OCI-LY1 (cell line): ENCODE measurements at regions not wholly inside any gene's neighbourhood (a gene's known extent, or its start where the extent isn't known, plus 50 kb on each side); places are given as distances from the start of the nearest gene placed in this dataset.

Experiments
- CTCF ChIP-seq: fragments of 200-600 bp; sonication (generic), shearing (Covaris generic); IDR thresholded peaks from 2 replicates; pipeline ENCODE4 v1.5.1; 2017; ENCODE audit warnings: mild to moderate bottlenecking, antibody characterized with exemption, low read length, moderate library complexity, mixed read lengths
- EZH2 ChIP-seq: fragments of 200-600 bp; sonication (generic), shearing (Covaris generic); IDR thresholded peaks from 2 replicates; pipeline ENCODE4 v1.8.0; 2017; ENCODE audit warnings: borderline replicate concordance, mixed run types, mild to moderate bottlenecking, antibody characterized with exemption, low read length, moderate library complexity, mixed read lengths

DNA sequence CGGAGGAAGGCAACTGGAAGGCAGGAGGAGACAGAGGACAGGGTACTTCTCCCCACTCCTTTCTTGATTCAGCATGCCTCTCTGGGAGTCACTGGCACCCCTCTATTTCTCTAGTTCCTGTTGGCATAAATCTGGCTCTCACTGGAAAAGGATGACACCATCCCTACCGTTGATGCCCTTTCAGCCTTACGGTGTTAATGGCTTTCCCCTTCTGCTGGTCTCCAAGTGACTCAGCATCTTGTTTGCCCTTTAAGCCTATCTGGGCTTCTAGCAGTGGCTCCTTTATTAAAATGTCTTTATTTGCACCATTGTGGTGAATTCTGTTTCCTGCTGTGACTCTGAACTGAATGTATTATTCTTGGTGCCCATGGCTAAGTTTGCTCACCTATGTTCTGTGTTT lies 227.3 kb upstream of the GLRA1 start:
- TF ChIP-seq CTCF (no peak), EZH2 (no peak)
